K562 (cell line): ENCODE measurements at regions not wholly inside any gene's neighbourhood (a gene's known extent, or its start where the extent isn't known, plus 50 kb on each side); places are given as distances from the start of the nearest gene placed in this dataset.
A peak's percentile ranks its signal among the peaks of the same experiment; 100 is the strongest.

Experiments used
- ATAC-seq: fragments of 200-7000 bp; cut with Tn5 transposase; 3 replicates; pipeline ENCODE4 v1.9.1; 2020; ENCODE audit warnings: moderate library complexity
- BruUV-seq: library from RNA; stranded (reverse); fragments of 400-500 nt; replicated peaks from 2 replicates; lab custom pipeline; 2021; lab: Mats Ljungman, UMichigan
- CTCF ChIA-PET: fragments of 300-600 bp; formaldehyde crosslinking; extraction: SDS; loops from one replicate; lab custom pipeline; 2021; ENCODE audit warnings: low intra/inter-chr PET ratio; lab: Yijun Ruan, JAX
- POLR2A ChIA-PET: fragments of 300-600, 350-650 bp; sonication (Branson Sonifier 250); formaldehyde crosslinking; extraction: SDS; loops from one replicate; lab custom pipeline; 2021; ENCODE audit warnings: antibody characterized with exemption, inconsistent platforms; lab: Yijun Ruan, JAX
- DNase-seq, 4 experiments: peaks; one replicate each; pipeline versions ENCODE4 v3.0.0 to v3.0.0-alpha.2; 2011 to 2018; ENCODE audit warnings: low spot score in 3 of 4, mixed read lengths in 3 of 4; ENCODE audit errors: extremely low read depth in 1 of 4
- FAIRE-seq: peaks from 2 replicates; lab custom pipeline; 2011; peaks lifted over from hg19 to GRCh38; lab: Jason Lieb, UNC
- H2AFZ ChIP-seq: 2 replicates; pipeline ENCODE4 v1.6.0; 2011; ENCODE audit warnings: low read depth, low read length, control low read depth, inconsistent platforms
- H3K27ac ChIP-seq: fragments of 200-600 bp; 3 replicates; pipeline ENCODE4 v1.8.0; 2011; ENCODE audit warnings: low read depth, mild to moderate bottlenecking, control low read depth, inconsistent platforms, low read length, moderate library complexity, mixed read lengths; ENCODE audit errors: extremely low read depth
- H3K27me3 ChIP-seq, 2 experiments: fragments of 300-600 bp in 1 of 2; 2 replicates in 1 of 2; 3 replicates in 1 of 2; pipeline versions ENCODE4 v1.6.0 to v1.8.0; 2011; ENCODE audit warnings: inconsistent platforms in 2 of 2, low read length in 2 of 2, mild to moderate bottlenecking in 1 of 2, mixed read lengths in 1 of 2, moderate library complexity in 1 of 2; ENCODE audit not compliant: control insufficient read depth in 2 of 2, insufficient read depth in 2 of 2
- H3K36me3 ChIP-seq: fragments of 300-600 bp; 3 replicates; pipeline ENCODE4 v1.8.0; 2011; ENCODE audit warnings: mild to moderate bottlenecking, low read length, inconsistent platforms; ENCODE audit not compliant: control insufficient read depth, insufficient read depth
- H3K4me1 ChIP-seq, 2 experiments: fragments of 200-600 bp in 1 of 2; replicated peaks in 1 of 2; 2 replicates in 1 of 2; 3 replicates in 1 of 2; pipeline versions ENCODE4 v1.5.1 to v1.8.0; 2011; ENCODE audit warnings: inconsistent platforms in 2 of 2, low read length in 2 of 2, mild to moderate bottlenecking in 1 of 2, mixed read lengths in 1 of 2, moderate library complexity in 1 of 2; ENCODE audit not compliant: control insufficient read depth in 2 of 2, insufficient read depth in 2 of 2
- H3K4me2 ChIP-seq: 2 replicates; pipeline ENCODE4 v1.6.1; 2011; ENCODE audit warnings: low read length, control low read depth, inconsistent platforms, mixed read lengths; ENCODE audit not compliant: insufficient read depth
- H3K4me3 ChIP-seq: fragments of 200-600 bp; sonication (generic), shearing (Covaris generic); 2 replicates; pipeline ENCODE4 v1.5.1; 2016; ENCODE audit warnings: control low read depth, inconsistent platforms
- H3K79me2 ChIP-seq: fragments of 200-600 bp; 3 replicates; pipeline ENCODE4 v1.8.0; 2011; ENCODE audit warnings: low read length, inconsistent platforms; ENCODE audit not compliant: control insufficient read depth, insufficient read depth
- H3K9ac ChIP-seq, 2 experiments: 2 replicates each; pipeline versions ENCODE4 v1.6.0 to v1.6.1; 2011; ENCODE audit warnings: low read depth in 2 of 2, low read length in 2 of 2, control low read depth in 1 of 2, inconsistent platforms in 1 of 2, mild to moderate bottlenecking in 1 of 2, mixed read lengths in 1 of 2; ENCODE audit not compliant: insufficient read depth in 1 of 2
- H3K9me1 ChIP-seq: one replicate; pipeline ENCODE4 v1.6.0; 2011; ENCODE audit warnings: inconsistent platforms, mild to moderate bottlenecking, low read length, moderate library complexity; ENCODE audit not compliant: control insufficient read depth, insufficient read depth
- H3K9me3 ChIP-seq: replicated peaks from 2 replicates; pipeline ENCODE4 v1.5.1; 2011; ENCODE audit warnings: low read depth, low read length, inconsistent platforms; ENCODE audit not compliant: control insufficient read depth, insufficient read depth
- H4K20me1 ChIP-seq: replicated peaks from 2 replicates; pipeline ENCODE4 v1.6.1; 2011; ENCODE audit warnings: low read length, inconsistent platforms, mixed read lengths; ENCODE audit not compliant: control insufficient read depth, insufficient read depth
- ADNP ChIP-seq: fragments of 200-800 bp; sonication (Bioruptor generic); IDR thresholded peaks from 2 replicates; pipeline ENCODE4 v1.6.1; 2016; ENCODE audit warnings: missing genetic modification characterization, missing compliant biosample characterization
- KDM4B ChIP-seq, 2 experiments: fragments of 450-650 bp in 1 of 2; sonication (generic) in 1 of 2; IDR thresholded peaks; 2 replicates each; pipeline ENCODE4 v1.6.1; 2016 to 2017; ENCODE audit warnings: borderline replicate concordance in 2 of 2, antibody characterized with exemption in 1 of 2, low read depth in 1 of 2, mild to moderate bottlenecking in 1 of 2
- RBM25 ChIP-seq: fragments of 200-400 bp; formaldehyde crosslinking; IDR thresholded peaks from 2 replicates; pipeline ENCODE4 v1.6.1; 2018; ENCODE audit warnings: low read length, low read depth, moderate library complexity; ENCODE audit not compliant: severe bottlenecking
- SMARCE1 ChIP-seq: fragments of 450-650 bp; IDR thresholded peaks from 2 replicates; pipeline ENCODE4 v1.7.1; 2016; ENCODE audit warnings: mild to moderate bottlenecking
- ZNF274 ChIP-seq: IDR thresholded peaks from 2 replicates; pipeline ENCODE4 v1.6.1; 2011; ENCODE audit warnings: low read depth, mild to moderate bottlenecking, low read length, moderate library complexity, borderline replicate concordance
- ZNF717 ChIP-seq: fragments of 250-450 bp; sonication (Bioruptor Pico); IDR thresholded peaks from 2 replicates; pipeline ENCODE4 v1.5.0; 2021
- WGBS: fragments of 100-300 bp; shearing (Covaris generic); methylation state at CpG from one replicate; pipeline ENCODE4 v1.1.6; 2016; ENCODE audit warnings: low coverage, mixed read lengths; ENCODE audit not compliant: insufficient coverage; ENCODE audit errors: missing lambda C conversion rate; 5-methylcytosine and 5-hydroxymethylcytosine counted together
- in situ Hi-C: fragments of 300-500 bp; cut with MboI; formaldehyde crosslinking; loops from 4 replicates; pipeline ENCODE4 v1.15.0; 2018; ENCODE audit warnings: inconsistent platforms, mixed read lengths
- intact Hi-C: fragments of 100-400 bp; cut with micrococcal nuclease; formaldehyde crosslinking; loops from 2 replicates; pipeline ENCODE4 v1.14.2; 2022
- TF ChIP-seq, protein P1 (sequence below), 2 experiments: fragments of 450-650 bp; IDR thresholded peaks; 2 replicates each; pipeline ENCODE4 v1.6.1; 2016

DNA sequence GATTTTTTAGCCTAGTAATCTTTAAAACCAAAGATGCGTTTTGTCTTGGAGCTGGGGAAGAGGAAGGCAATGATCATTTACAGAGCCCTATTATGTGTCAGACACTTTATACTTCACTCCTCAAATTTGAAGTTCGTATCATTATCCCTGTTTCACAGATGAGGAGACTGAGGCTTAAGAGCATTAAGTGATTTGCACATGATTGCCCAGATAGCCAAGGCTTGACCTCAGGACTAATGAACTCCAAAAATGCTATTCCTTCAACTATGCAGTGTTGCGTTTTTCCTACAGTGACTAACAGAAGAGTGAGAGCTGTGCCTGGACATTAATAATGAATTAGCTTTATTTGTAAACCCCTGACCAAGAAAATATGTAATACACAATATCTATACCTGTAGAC is 136.8 kb upstream of the EEA1 start:
- H3K27ac ChIP-seq = no peak overlapping the region
- intact Hi-C loops = no loop called here
- no peak for FAIRE-seq
- H3K4me1 ChIP-seq = peaks cover 0 to 2% of the 10 kb centered on the region in 2 experiments; a peak in 1 of 5 replicates
- H3K4me2 ChIP-seq = no peak overlapping the region
- no peak overlapping the region for H2AFZ ChIP-seq
- H3K9me1 ChIP-seq = no peaks in the 10 kb centered on the region
- no TSS peak for BruUV-seq
- H4K20me1 ChIP-seq = no peaks in the 10 kb centered on the region
- no peaks in the 10 kb centered on the region for H3K9me3 ChIP-seq
- DNase-seq = no peak
- H3K4me3 ChIP-seq = no peak overlapping the region
- TF ChIP-seq SMARCE1 (no peak), ZNF274 (no peak), KDM4B (IDR thresholded peaks at IDR 0.05; ENCODE audit: borderline replicate concordance in 2 of 2, low read depth in 1 of 2) (no peak), ADNP (tag) (peak; percentile 46; the same call in 1 of the 2 replicates), RBM25 (peak; percentile 63), ZNF717 (CRISPR knock-in tag) (no peak)
- TF ChIP-seq, protein P1, sequence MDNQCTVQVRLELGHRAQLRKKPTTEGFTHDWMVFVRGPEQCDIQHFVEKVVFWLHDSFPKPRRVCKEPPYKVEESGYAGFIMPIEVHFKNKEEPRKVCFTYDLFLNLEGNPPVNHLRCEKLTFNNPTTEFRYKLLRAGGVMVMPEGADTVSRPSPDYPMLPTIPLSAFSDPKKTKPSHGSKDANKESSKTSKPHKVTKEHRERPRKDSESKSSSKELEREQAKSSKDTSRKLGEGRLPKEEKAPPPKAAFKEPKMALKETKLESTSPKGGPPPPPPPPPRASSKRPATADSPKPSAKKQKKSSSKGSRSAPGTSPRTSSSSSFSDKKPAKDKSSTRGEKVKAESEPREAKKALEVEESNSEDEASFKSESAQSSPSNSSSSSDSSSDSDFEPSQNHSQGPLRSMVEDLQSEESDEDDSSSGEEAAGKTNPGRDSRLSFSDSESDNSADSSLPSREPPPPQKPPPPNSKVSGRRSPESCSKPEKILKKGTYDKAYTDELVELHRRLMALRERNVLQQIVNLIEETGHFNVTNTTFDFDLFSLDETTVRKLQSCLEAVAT (IDR thresholded peaks at IDR 0.05) = no peak
- H3K27me3 ChIP-seq = peaks cover 9 to 16% of the 10 kb centered on the region in 2 experiments; a peak in 4 of 5 replicates
- 3% methylated on average over 3 of the region's 3 CpGs for WGBS
- no peak for ATAC-seq
- in situ Hi-C loops = no loop called here
- H3K9ac ChIP-seq = no peak overlapping the region
- no peaks in the 10 kb centered on the region for H3K36me3 ChIP-seq
- H3K79me2 ChIP-seq = no peaks in the 10 kb centered on the region
- CTCF ChIA-PET = no interaction called here
- POLR2A ChIA-PET = no interaction called here
